ENCODE measurements at regions not wholly inside any gene's neighbourhood (a gene's known extent, or its start where the extent isn't known, plus 50 kb on each side); places are given as distances from the start of the nearest gene placed in this dataset. TPM values are rescaled to one million over a fixed set of nuclear protein-coding genes. Genes with fewer than 3 reads are reported as not detected.

GRCh38 chr3:44186712-44187111 is 55.0 kb upstream of the TOPAZ1 start:
- H3K9me2 ChIP-seq (replicated peaks; ENCODE audit: insufficient read depth), result no peaks in the 10 kb centered on the region
- no peak overlapping the region for H3K27ac ChIP-seq
- no peak overlapping the region for H2AFZ ChIP-seq
- no peaks in the 10 kb centered on the region for H3K9me3 ChIP-seq (ENCODE audit: low read depth)
- TF ChIP-seq EZH2 (IDR thresholded peaks at IDR 0.05; ENCODE audit: borderline replicate concordance) (no peak), CTCF (IDR thresholded peaks at IDR 0.05; ENCODE audit: poor library complexity) (no peak), EZH2phosphoT487 (IDR thresholded peaks at IDR 0.05; ENCODE audit: low read depth, severe bottlenecking, unreplicated experiment) (no peak)
- no peaks in the 10 kb centered on the region for H3K36me3 ChIP-seq (replicated peaks; ENCODE audit: insufficient read depth, low read depth)
- H3K79me2 ChIP-seq, result no peaks in the 10 kb centered on the region
- no peaks in the 10 kb centered on the region for H3K27me3 ChIP-seq
- no peak overlapping the region for H3K4me2 ChIP-seq
- WGBS (ENCODE audit: low lambda C conversion rate, missing lambda C conversion rate), result 50% methylated on average over 2 of the region's 2 CpGs
- DNase-seq (ENCODE audit: low spot score), result no peak
- H3K4me3 ChIP-seq, result no peak overlapping the region
- H4K20me1 ChIP-seq (ENCODE audit: insufficient read depth, poor library complexity, severe bottlenecking), result no peaks in the 10 kb centered on the region
- no peaks in the 10 kb centered on the region for H3K4me1 ChIP-seq (ENCODE audit: insufficient read depth)

Small RNA genes in the stretch of these regions (microRNA-seq; reads per million reads assigned to microRNA genes)
- gene MIR138-1, result 489 reads per million, percentile 73 among the genes with 10 or more reads in this experiment

Small RNA genes in the stretch of these regions (small RNA-seq; reads per million reads assigned to genes)
- 5.8 reads per million, percentile 93 among the genes with 10 or more reads in this experiment for gene MIR138-1
- not detected for gene RNU6-367P

Measured in hepatocyte (in vitro differentiated cells).